H1 (cell line): ENCODE measurements at regions not wholly inside any gene's neighbourhood (a gene's known extent, or its start where the extent isn't known, plus 50 kb on each side); places are given as distances from the start of the nearest gene placed in this dataset.

Source experiments
- CTCF ChIA-PET: fragments of 300-600 bp; sonication (Branson Sonifier 250); formaldehyde crosslinking; loops from one replicate; lab custom pipeline; 2021; ENCODE audit not compliant: partially characterized antibody; lab: Charles Lee
- POLR2A ChIA-PET: fragments of 300-600 bp; sonication (Branson Sonifier 250); formaldehyde crosslinking; loops from one replicate; lab custom pipeline; 2021; ENCODE audit warnings: inconsistent platforms; ENCODE audit not compliant: partially characterized antibody; lab: Charles Lee
- DNase-seq, 2 experiments: peaks; one replicate each; pipeline versions ENCODE4 v3.0.0 to v3.0.0-alpha.2; 2010 to 2022; ENCODE audit warnings: low spot score in 2 of 2, low read depth in 1 of 2, mixed read lengths in 1 of 2
- FAIRE-seq: peaks from 2 replicates; lab custom pipeline; 2011; peaks lifted over from hg19 to GRCh38; lab: Jason Lieb, UNC
- H2AFZ ChIP-seq: 2 replicates; pipeline ENCODE4 v1.8.1; 2012; ENCODE audit warnings: low read length, inconsistent platforms
- H2AK5ac ChIP-seq: 2 replicates; pipeline ENCODE4 v1.6.1; 2013; ENCODE audit warnings: low read depth, low read length
- H2BK120ac ChIP-seq: replicated peaks from 2 replicates; pipeline ENCODE3; 2013; ENCODE audit warnings: low read depth, low read length, inconsistent platforms
- H2BK12ac ChIP-seq: 2 replicates; pipeline ENCODE4 v1.6.1; 2013; ENCODE audit warnings: low read depth, low read length
- H2BK15ac ChIP-seq: 2 replicates; pipeline ENCODE4 v1.6.1; 2013; ENCODE audit warnings: low read length
- H2BK20ac ChIP-seq: 2 replicates; pipeline ENCODE4 v1.6.1; 2013; ENCODE audit warnings: low read length
- H2BK5ac ChIP-seq: 2 replicates; pipeline ENCODE4 v1.6.1; 2013; ENCODE audit warnings: low read depth, low read length
- H3K14ac ChIP-seq: 2 replicates; pipeline ENCODE4 v1.6.1; 2013; ENCODE audit warnings: inconsistent platforms; ENCODE audit not compliant: insufficient read length
- H3K18ac ChIP-seq: 2 replicates; pipeline ENCODE4 v1.6.1; 2013; ENCODE audit warnings: low read length; ENCODE audit errors: extremely low read depth
- H3K23ac ChIP-seq: 2 replicates; pipeline ENCODE4 v1.6.1; 2013; ENCODE audit warnings: inconsistent platforms; ENCODE audit not compliant: insufficient read length
- H3K23me2 ChIP-seq: 2 replicates; pipeline ENCODE4 v1.6.1; 2013; ENCODE audit warnings: low read depth, low read length
- H3K27ac ChIP-seq: 2 replicates; pipeline ENCODE4 v1.6.1; 2011; ENCODE audit warnings: low read depth, low read length, inconsistent platforms
- H3K27me3 ChIP-seq, 4 experiments: replicated peaks in 1 of 4; 1 replicate in 1 of 4; 2 replicates in 3 of 4; pipeline versions ENCODE4 v1.6.1 to v1.8.1; 2011 to 2013; ENCODE audit warnings: low read length in 3 of 4, mild to moderate bottlenecking in 3 of 4, inconsistent platforms in 2 of 4, mixed read lengths in 2 of 4, moderate library complexity in 1 of 4; ENCODE audit not compliant: control insufficient read depth in 3 of 4, insufficient read depth in 3 of 4; ENCODE audit errors: extremely low read depth in 1 of 4
- H3K36me3 ChIP-seq, 4 experiments: 2 replicates each; pipeline versions ENCODE4 v1.6.1 to v1.8.1; 2011 to 2013; ENCODE audit warnings: mild to moderate bottlenecking in 4 of 4, low read length in 3 of 4, moderate library complexity in 2 of 4, control low read depth in 1 of 4, inconsistent platforms in 1 of 4; ENCODE audit not compliant: insufficient read depth in 4 of 4, control insufficient read depth in 2 of 4
- H3K4ac ChIP-seq: replicated peaks from 2 replicates; pipeline ENCODE3; 2013; ENCODE audit warnings: low read length, low read depth, mixed read lengths, inconsistent platforms; ENCODE audit not compliant: insufficient read length
- H3K4me1 ChIP-seq, 4 experiments: replicated peaks in 1 of 4; 1 replicate in 1 of 4; 2 replicates in 3 of 4; pipeline versions ENCODE4 v1.6.1 to v1.8.1; 2011 to 2013; ENCODE audit warnings: low read length in 3 of 4, inconsistent platforms in 2 of 4, mixed read lengths in 1 of 4; ENCODE audit not compliant: insufficient read depth in 4 of 4, control insufficient read depth in 3 of 4
- H3K4me2 ChIP-seq, 2 experiments: 2 replicates each; pipeline versions ENCODE4 v1.6.1 to v1.8.1; 2011 to 2013; ENCODE audit warnings: low read depth in 2 of 2, low read length in 2 of 2, control low read depth in 1 of 2, inconsistent platforms in 1 of 2, mild to moderate bottlenecking in 1 of 2; ENCODE audit not compliant: insufficient read depth in 1 of 2
- H3K4me3 ChIP-seq, 4 experiments: fragments of 200-600, 300-600 bp in 1 of 4; sonication (generic), shearing (Covaris generic), sonication (Bioruptor Twin) in 1 of 4; 2 replicates each; pipeline versions ENCODE4 v1.5.1 to v1.8.1; 2011 to 2016; ENCODE audit warnings: low read length in 4 of 4, low read depth in 3 of 4, control low read depth in 2 of 4, inconsistent platforms in 2 of 4, mild to moderate bottlenecking in 2 of 4, mixed read lengths in 1 of 4, moderate library complexity in 1 of 4; ENCODE audit not compliant: insufficient read depth in 2 of 4; ENCODE audit errors: extremely low read depth in 1 of 4
- H3K56ac ChIP-seq: replicated peaks from 2 replicates; pipeline ENCODE3; 2013; ENCODE audit warnings: low read depth, mild to moderate bottlenecking, mixed read lengths, low read length, inconsistent platforms; ENCODE audit not compliant: insufficient read length
- H3K79me1 ChIP-seq: 2 replicates; pipeline ENCODE4 v1.6.1; 2013; ENCODE audit warnings: low read depth, low read length, control low read depth
- H3K79me2 ChIP-seq, 2 experiments: 2 replicates each; pipeline versions ENCODE4 v1.6.1 to v1.8.1; 2012 to 2013; ENCODE audit warnings: low read length in 2 of 2, mild to moderate bottlenecking in 2 of 2, inconsistent platforms in 1 of 2; ENCODE audit not compliant: insufficient read depth in 2 of 2, control insufficient read depth in 1 of 2
- H3K9ac ChIP-seq, 4 experiments: replicated peaks in 1 of 4; 1 replicate in 1 of 4; 2 replicates in 3 of 4; pipeline versions ENCODE4 v1.6.1 to v1.8.1; 2011 to 2013; ENCODE audit warnings: low read depth in 3 of 4, low read length in 3 of 4, control low read depth in 2 of 4, mild to moderate bottlenecking in 2 of 4, moderate library complexity in 2 of 4, inconsistent platforms in 1 of 4; ENCODE audit errors: extremely low read depth in 1 of 4
- H3K9me3 ChIP-seq, 2 experiments: 2 replicates each; pipeline versions ENCODE4 v1.6.1 to v1.8.1; 2012 to 2013; ENCODE audit warnings: mild to moderate bottlenecking in 2 of 2, moderate library complexity in 2 of 2, control low read depth in 1 of 2, inconsistent platforms in 1 of 2, low read depth in 1 of 2, low read length in 1 of 2, mixed read lengths in 1 of 2; ENCODE audit not compliant: insufficient read depth in 2 of 2
- H4K20me1 ChIP-seq, 2 experiments: replicated peaks in 1 of 2; 2 replicates each; pipeline versions ENCODE3 to v1.8.1; 2011 to 2013; ENCODE audit warnings: inconsistent platforms in 2 of 2, low read length in 2 of 2, mild to moderate bottlenecking in 1 of 2; ENCODE audit not compliant: insufficient read depth in 2 of 2, control insufficient read depth in 1 of 2
- H4K5ac ChIP-seq: 2 replicates; pipeline ENCODE4 v1.6.1; 2013; ENCODE audit warnings: low read length, low read depth, mixed read lengths, inconsistent platforms; ENCODE audit not compliant: insufficient read length
- H4K8ac ChIP-seq: 2 replicates; pipeline ENCODE4 v1.8.0; 2013; ENCODE audit warnings: mild to moderate bottlenecking, moderate library complexity, low read length, inconsistent platforms; ENCODE audit not compliant: insufficient read depth; ENCODE audit errors: extremely low read depth
- H4K91ac ChIP-seq: replicated peaks from 2 replicates; pipeline ENCODE3; 2013; ENCODE audit warnings: low read length, mixed read lengths, inconsistent platforms; ENCODE audit not compliant: insufficient read length
- JUND ChIP-seq: IDR thresholded peaks from 2 replicates; pipeline ENCODE4 v1.6.1; 2011; ENCODE audit warnings: mild to moderate bottlenecking, improper control_type of control experiment, low read length
- TAF1 ChIP-seq: IDR thresholded peaks from 2 replicates; pipeline ENCODE4 v1.6.1; 2011; ENCODE audit warnings: mild to moderate bottlenecking, low read depth, low read length
- TCF12 ChIP-seq: IDR thresholded peaks from 2 replicates; pipeline ENCODE4 v1.6.1; 2011; ENCODE audit warnings: low read depth, mild to moderate bottlenecking, low read length
- WGBS, 2 experiments: shearing (Covaris generic) in 1 of 2; methylation state at CpG; one replicate each; pipeline versions ENCODE4 v1.1.6 to v1.1.7; 2013 to 2015; ENCODE audit warnings: low lambda C conversion rate in 2 of 2, mixed read lengths in 2 of 2, inconsistent platforms in 1 of 2, low coverage in 1 of 2, missing lambda C conversion rate in 1 of 2; ENCODE audit not compliant: insufficient replicate concordance in 2 of 2, insufficient coverage in 1 of 2, insufficient read length in 1 of 2; ENCODE audit errors: extremely low coverage in 1 of 2, missing lambda C conversion rate in 1 of 2; 5-methylcytosine and 5-hydroxymethylcytosine counted together
- TF ChIP-seq, protein P1 (sequence below): IDR thresholded peaks from 2 replicates; pipeline ENCODE4 v1.6.1; 2012; ENCODE audit warnings: inconsistent platforms
- TF ChIP-seq, protein P2 (sequence below): IDR thresholded peaks from 2 replicates; pipeline ENCODE4 v1.6.1; 2012; ENCODE audit warnings: inconsistent platforms
- TF ChIP-seq, protein P3 (sequence below): IDR thresholded peaks from 2 replicates; pipeline ENCODE4 v1.6.1; 2011; ENCODE audit warnings: low read depth, mild to moderate bottlenecking, low read length; ENCODE audit not compliant: insufficient read depth
- TF ChIP-seq, protein P4 (sequence below): IDR thresholded peaks from 2 replicates; pipeline ENCODE4 v1.6.1; 2012; ENCODE audit warnings: low read length, inconsistent platforms

DNA sequence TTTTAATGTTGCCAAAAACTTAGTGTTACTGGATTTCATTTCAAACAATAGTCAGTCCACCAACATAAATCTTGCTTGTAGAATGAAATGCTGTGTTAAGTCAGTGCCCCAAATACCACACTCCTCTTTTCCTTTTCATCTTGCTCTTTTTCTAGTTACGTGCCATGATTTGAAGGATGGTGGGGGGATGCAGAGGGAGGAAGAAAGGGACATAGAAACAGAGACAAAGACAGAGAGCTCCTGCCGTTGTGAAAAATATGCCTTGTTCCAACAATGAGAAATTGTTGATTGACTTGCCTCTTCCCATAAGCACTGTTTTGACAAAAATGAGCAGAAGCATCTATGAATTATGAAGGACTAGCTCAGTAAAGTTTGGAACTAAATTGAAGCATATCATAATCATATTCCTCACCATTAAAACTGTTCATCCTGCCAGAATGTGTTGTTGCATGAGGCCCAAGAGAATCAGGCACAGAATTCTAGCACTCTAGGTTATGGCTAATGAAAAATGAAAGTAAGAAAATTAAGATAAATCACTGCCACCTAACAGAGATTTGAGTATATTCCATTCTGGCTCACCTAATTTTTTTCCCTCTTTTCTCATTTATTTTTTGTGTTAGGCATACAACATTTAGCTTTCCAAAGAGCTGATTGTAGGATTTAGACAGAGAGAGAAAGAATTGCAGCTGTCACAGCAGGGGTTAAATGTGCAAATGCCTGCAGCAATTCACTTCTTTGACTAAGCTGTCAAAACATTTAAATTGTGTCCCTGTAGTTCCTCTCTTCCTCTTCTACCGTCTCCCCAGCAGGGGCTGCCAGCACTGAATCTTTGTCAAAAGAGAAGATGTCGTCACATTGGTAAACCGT, 111.6 kb upstream of the PTPN13 start:
- Histone ChIP-seq H2AFZ (no peak overlapping the region), H3K14ac (no peak overlapping the region), H4K20me1 (no peaks in the 10 kb centered on the region), H2BK20ac (peak overlapping the region; percentile 8; the same call in 1 of the 2 replicates), H2BK12ac (no peak overlapping the region), H3K4ac (no peak overlapping the region), H3K27ac (peak overlapping the region; percentile 74), H3K23me2 (peaks cover 2% of the 10 kb centered on the region; the same call in 1 of the 2 replicates), H2BK120ac (peak overlapping the region; percentile 72), H3K18ac (no peak overlapping the region; the same call in 1 of the 2 replicates), H3K56ac (peak overlapping the region; percentile 37), H2AK5ac (no peak overlapping the region), H3K79me1 (no peaks in the 10 kb centered on the region), H3K4me1 (peaks cover 2 to 24% (median 14%) of the 10 kb centered on the region in 4 experiments; a peak in 4 of 7 replicates), H3K4me2 (peak overlapping the region; percentile 42 to 44), H2BK15ac (no peak overlapping the region), H4K8ac (no peak overlapping the region), H3K9me3 (peaks cover 0 to 5% of the 10 kb centered on the region in 2 experiments; a peak in 1 of 4 replicates), H4K5ac (peak overlapping the region; percentile 100), H3K79me2 (no peaks in the 10 kb centered on the region), H2BK5ac (peak overlapping the region; percentile 72; the same call in 1 of the 2 replicates), H3K23ac (no peak overlapping the region), H4K91ac (peak overlapping the region; percentile 12), H3K27me3 (no peaks in the 10 kb centered on the region), H3K4me3 (peak overlapping the region in 1 of 4 experiments; percentile 30; a peak in 1 of 8 replicates), H3K36me3 (no peaks in the 10 kb centered on the region; a peak in 1 of 8 replicates), H3K9ac (peak overlapping the region in 1 of 4 experiments; percentile 29; a peak in 1 of 7 replicates)
- ChIA-PET CTCF (interaction anchor here (1.0 to 2.7 kb wide), 8 partner anchors 10 to 113 kb away, joined by 3 to 21 read pairs (median 3); no protein-coding TSS in a partner anchor), POLR2A (interaction anchor here (1.2 to 1.8 kb wide), 4 partner anchors 18 to 409 kb away, joined by 4 to 8 read pairs (median 5); no protein-coding TSS in a partner anchor)
- peak; percentile 60 to 89 for DNase-seq
- FAIRE-seq: peak; percentile 100
- WGBS, 2 experiments: 3% methylated on average over 5 of the region's 5 CpGs; no CpG with 5 or more reads in 1 of the 2 experiments
- TF ChIP-seq, protein P1, sequence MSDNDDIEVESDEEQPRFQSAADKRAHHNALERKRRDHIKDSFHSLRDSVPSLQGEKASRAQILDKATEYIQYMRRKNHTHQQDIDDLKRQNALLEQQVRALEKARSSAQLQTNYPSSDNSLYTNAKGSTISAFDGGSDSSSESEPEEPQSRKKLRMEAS: no peak
- TF ChIP-seq, protein P2, sequence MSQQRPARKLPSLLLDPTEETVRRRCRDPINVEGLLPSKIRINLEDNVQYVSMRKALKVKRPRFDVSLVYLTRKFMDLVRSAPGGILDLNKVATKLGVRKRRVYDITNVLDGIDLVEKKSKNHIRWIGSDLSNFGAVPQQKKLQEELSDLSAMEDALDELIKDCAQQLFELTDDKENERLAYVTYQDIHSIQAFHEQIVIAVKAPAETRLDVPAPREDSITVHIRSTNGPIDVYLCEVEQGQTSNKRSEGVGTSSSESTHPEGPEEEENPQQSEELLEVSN: no peak
- TF ChIP-seq, protein P3, sequence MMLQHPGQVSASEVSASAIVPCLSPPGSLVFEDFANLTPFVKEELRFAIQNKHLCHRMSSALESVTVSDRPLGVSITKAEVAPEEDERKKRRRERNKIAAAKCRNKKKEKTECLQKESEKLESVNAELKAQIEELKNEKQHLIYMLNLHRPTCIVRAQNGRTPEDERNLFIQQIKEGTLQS: no peak
- peak; percentile 86 for TF ChIP-seq TCF12
- TF ChIP-seq TAF1: no peak
- TF ChIP-seq, protein P4, sequence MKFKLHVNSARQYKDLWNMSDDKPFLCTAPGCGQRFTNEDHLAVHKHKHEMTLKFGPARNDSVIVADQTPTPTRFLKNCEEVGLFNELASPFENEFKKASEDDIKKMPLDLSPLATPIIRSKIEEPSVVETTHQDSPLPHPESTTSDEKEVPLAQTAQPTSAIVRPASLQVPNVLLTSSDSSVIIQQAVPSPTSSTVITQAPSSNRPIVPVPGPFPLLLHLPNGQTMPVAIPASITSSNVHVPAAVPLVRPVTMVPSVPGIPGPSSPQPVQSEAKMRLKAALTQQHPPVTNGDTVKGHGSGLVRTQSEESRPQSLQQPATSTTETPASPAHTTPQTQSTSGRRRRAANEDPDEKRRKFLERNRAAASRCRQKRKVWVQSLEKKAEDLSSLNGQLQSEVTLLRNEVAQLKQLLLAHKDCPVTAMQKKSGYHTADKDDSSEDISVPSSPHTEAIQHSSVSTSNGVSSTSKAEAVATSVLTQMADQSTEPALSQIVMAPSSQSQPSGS: peak; percentile 97
- peak; percentile 54; the same call in 1 of the 2 replicates for TF ChIP-seq JUND
